A204.1 (cell line): ENCODE measurements at regions not wholly inside any gene's neighbourhood (a gene's known extent, or its start where the extent isn't known, plus 50 kb on each side); places are given as distances from the start of the nearest gene placed in this dataset.

Source experiments
- FAIRE-seq: peaks from 2 replicates; lab custom pipeline; 2012; peaks lifted over from hg19 to GRCh38; lab: Jason Lieb, UNC

GRCh38 chr9:18397076-18397475, 76.9 kb upstream of the ADAMTSL1 start:
- FAIRE-seq = no peak

DNA sequence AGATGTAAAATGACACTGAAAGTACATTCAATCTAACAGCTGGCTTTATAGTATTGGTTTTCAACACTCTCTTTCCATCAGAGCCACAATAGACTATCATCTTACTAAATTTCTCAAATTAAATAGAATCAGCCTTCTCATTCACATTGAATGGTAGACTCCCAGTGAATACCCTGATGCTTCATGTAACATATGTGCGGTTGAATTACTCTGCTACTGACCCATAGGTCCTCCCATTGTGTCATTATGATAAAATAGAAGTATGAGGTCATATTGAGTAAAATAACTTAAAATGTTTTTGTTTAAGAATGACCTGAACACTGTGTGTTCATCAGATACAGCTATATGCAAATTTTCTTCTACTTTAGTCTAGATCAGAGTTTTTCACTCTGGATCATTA, 75.9 kb upstream of the ADAMTSL1 start:
- no peak for FAIRE-seq

GRCh38 chr9:18404434-18405029, 69.4 kb upstream of the ADAMTSL1 start:
- no peak for FAIRE-seq

GRCh38 chr9:18405240-18405639, 68.7 kb upstream of the ADAMTSL1 start:
- FAIRE-seq = no peak

DNA sequence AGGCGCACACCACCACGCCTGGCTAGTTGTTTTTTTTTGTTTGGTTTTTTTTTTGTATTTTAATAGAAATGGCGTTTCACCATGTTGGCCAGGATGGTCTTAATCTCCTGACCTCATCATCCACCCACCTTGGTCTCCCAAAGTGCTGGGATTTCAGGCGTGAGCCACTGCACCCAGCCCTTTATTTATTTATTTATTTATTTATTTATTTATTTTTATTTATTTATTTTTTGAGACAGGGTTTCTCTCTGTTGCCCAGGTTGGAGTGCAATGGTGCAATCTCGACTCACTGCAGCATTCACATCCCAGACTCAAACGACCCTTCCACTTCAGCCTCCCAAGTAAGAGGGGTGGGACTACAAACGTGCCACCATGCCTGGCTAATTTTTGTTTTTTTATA, 63.0 kb upstream of the ADAMTSL1 start:
- no peak for FAIRE-seq

DNA sequence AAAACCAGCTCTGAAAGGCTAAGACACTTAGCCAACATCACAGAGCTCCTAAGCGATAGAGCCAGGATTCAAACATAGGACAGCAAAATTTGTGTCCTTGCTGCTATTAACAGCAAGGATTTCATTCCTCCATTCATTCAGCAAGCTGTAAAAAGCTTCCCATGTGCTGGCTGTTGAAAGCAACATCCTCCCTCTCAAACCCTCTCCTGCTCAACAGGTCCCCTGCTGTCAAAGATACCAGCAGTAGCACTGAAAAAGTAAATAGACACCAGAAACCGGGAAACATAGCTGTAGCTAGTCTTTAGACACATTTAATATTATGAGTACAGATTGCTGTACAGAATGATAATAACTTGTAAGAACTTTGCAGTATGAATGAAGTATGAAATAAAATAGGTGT, 52.6 kb upstream of the ADAMTSL1 start:
- no peak for FAIRE-seq

- FAIRE-seq = no peak
Measured at GRCh38 chr9:18422296-18423036, 51.5 kb upstream of the ADAMTSL1 start.

DNA sequence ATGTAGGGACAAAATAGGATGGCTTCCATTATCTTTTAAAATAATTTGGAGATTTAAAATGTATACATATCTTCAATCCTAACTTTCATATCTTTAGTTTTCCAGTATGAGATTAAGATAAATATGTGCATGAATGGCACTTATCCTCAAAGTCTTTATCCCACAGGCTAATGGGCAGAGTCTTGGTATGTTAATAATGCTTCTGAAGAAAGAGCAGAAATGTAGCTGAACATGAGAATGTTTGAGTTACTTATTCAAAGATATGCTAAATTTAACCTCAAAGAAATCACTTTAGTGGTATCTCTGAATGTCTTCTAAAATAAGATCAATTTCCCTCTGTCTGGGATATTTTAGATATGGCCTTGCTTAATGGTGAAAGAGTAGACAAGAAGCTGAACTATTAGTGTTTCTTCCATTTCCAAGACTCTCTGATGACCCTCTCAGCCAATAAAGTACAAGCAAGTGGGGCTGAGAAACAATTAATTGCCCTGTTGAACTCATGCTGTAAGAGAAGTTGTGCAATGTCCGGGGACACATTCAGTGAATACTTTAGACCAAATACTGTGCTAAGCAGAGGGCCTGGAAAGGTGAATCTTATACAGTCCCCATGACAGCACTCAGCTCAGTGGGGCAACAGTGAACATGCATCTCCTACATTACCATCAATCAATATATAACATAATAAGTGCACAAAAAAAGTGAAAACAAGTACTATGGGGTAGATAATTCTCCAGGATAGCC, 50.0 kb upstream of the ADAMTSL1 start:
- no peak for FAIRE-seq
